HG02571 (cell line): ENCODE measurements at regions not wholly inside any gene's neighbourhood (a gene's known extent, or its start where the extent isn't known, plus 50 kb on each side); places are given as distances from the start of the nearest gene placed in this dataset.

ENCODE experiments used
- ATAC-seq: cut with Tn5 transposase; IDR thresholded peaks from one replicate; pipeline ENCODE4 v1.9.1; 2021; ENCODE audit warnings: mild to moderate bottlenecking, moderate library complexity; ENCODE audit not compliant: unreplicated experiment

GRCh38 chr5:60387051-60387440 is 312.9 kb downstream of the DEPDC1B start:
- ATAC-seq = no peak

GRCh38 chr5:60386436-60387050 is 313.4 kb downstream of the DEPDC1B start:
- no peak for ATAC-seq

- ATAC-seq = no peak
Observed at GRCh38 chr5:60382716-60383115, 317.2 kb downstream of the DEPDC1B start.

GRCh38 chr5:60379907-60380306 is 320.1 kb downstream of the DEPDC1B start:
- no peak for ATAC-seq

GRCh38 chr5:60377826-60378225 is 322.1 kb downstream of the DEPDC1B start:
- ATAC-seq = no peak

- no peak for ATAC-seq
Observed at GRCh38 chr5:60376860-60377259, 323.1 kb downstream of the DEPDC1B start.

- no peak for ATAC-seq
Observed at GRCh38 chr5:60374409-60374808, 325.6 kb downstream of the DEPDC1B start.

GRCh38 chr5:60372786-60373185 is 327.2 kb downstream of the DEPDC1B start:
- ATAC-seq = no peak

- ATAC-seq = no peak
Observed at GRCh38 chr5:60371065-60371464, 328.9 kb downstream of the DEPDC1B start.

GRCh38 chr5:60370508-60370907 is 329.5 kb downstream of the DEPDC1B start:
- ATAC-seq = no peak

GRCh38 chr5:60369391-60369790 is 330.6 kb downstream of the DEPDC1B start:
- no peak for ATAC-seq

- no peak for ATAC-seq
Observed at GRCh38 chr5:60368100-60368499, 331.9 kb downstream of the DEPDC1B start.

- no peak for ATAC-seq
Observed at GRCh38 chr5:60366489-60366888, 333.5 kb downstream of the DEPDC1B start.

GRCh38 chr5:60365001-60365400 is 335.0 kb downstream of the DEPDC1B start:
- ATAC-seq = no peak

- ATAC-seq = no peak
Observed at GRCh38 chr5:60362158-60362557, 337.8 kb downstream of the DEPDC1B start.

- ATAC-seq = no peak
Observed at GRCh38 chr5:60360355-60360754, 339.6 kb downstream of the DEPDC1B start.

- no peak for ATAC-seq
Observed at GRCh38 chr5:60357302-60357701, 342.7 kb downstream of the DEPDC1B start.

- no peak for ATAC-seq
Observed at GRCh38 chr5:60356745-60357144, 343.2 kb downstream of the DEPDC1B start.

GRCh38 chr5:60355181-60355580 is 344.8 kb downstream of the DEPDC1B start:
- no peak for ATAC-seq

- ATAC-seq = no peak
Observed at GRCh38 chr5:60354311-60354710, 345.7 kb downstream of the DEPDC1B start.

- ATAC-seq = no peak
Observed at GRCh38 chr5:60352992-60353599, 346.9 kb downstream of the DEPDC1B start.

GRCh38 chr5:60350794-60351193 is 349.2 kb downstream of the DEPDC1B start:
- ATAC-seq = no peak

- no peak for ATAC-seq
Observed at GRCh38 chr5:60349891-60350415, 350.0 kb downstream of the DEPDC1B start.
